Vagina (tissue), 2 donors: ENCODE measurements at regions not wholly inside any gene's neighbourhood (a gene's known extent, or its start where the extent isn't known, plus 50 kb on each side); places are given as distances from the start of the nearest gene placed in this dataset.

ENCODE experiments used
- CTCF ChIP-seq, 3 experiments: fragments of 450-650 bp in 2 of 3; fragments of 200-600 bp in 1 of 3; sonication (generic) in 1 of 3; IDR thresholded peaks; one replicate each; pipeline ENCODE4 v1.5.1; 2017 to 2019; ENCODE audit warnings: antibody characterized with exemption in 3 of 3, mild to moderate bottlenecking in 2 of 3, moderate library complexity in 2 of 3
- POLR2A ChIP-seq, 2 donors: fragments of 450-650 bp; IDR thresholded peaks; one replicate each; pipeline ENCODE4 v1.6.1; 2017; ENCODE audit warnings: antibody characterized with exemption in 2 of 2, mild to moderate bottlenecking in 2 of 2, moderate library complexity in 2 of 2
- POLR2AphosphoS5 ChIP-seq, 2 donors: sonication (generic); formaldehyde crosslinking; IDR thresholded peaks; one replicate each; pipeline ENCODE4 v1.9.0; 2017; ENCODE audit warnings: antibody characterized with exemption in 2 of 2, mild to moderate bottlenecking in 2 of 2, low read depth in 1 of 2; ENCODE audit not compliant: insufficient read depth in 1 of 2

GRCh38 chr10:111600772-111601171, 523.9 kb downstream of the ADRA2A start:
- TF ChIP-seq POLR2AphosphoS5 (IDR thresholded peaks at IDR 0.05; ENCODE audit: insufficient read depth in 1 of 2, low read depth in 1 of 2) (no peak), CTCF (IDR thresholded peaks at IDR 0.05) (no peak), POLR2A (IDR thresholded peaks at IDR 0.05) (no peak)
